ENCODE measurements at regions not wholly inside any gene's neighbourhood (a gene's known extent, or its start where the extent isn't known, plus 50 kb on each side); places are given as distances from the start of the nearest gene placed in this dataset.
"Not testable (repeated sequence)": the region's sequence is repeated elsewhere in the genome, so short reads cannot be mapped to it uniquely, and the experiment has no call there.

- DNase-seq (ENCODE audit: low read depth in 4 of 4, low spot score in 3 of 4) = no peak
Measured at GRCh38 chr11:90650153-90650552, 427.3 kb upstream of the CHORDC1 start.

DNA sequence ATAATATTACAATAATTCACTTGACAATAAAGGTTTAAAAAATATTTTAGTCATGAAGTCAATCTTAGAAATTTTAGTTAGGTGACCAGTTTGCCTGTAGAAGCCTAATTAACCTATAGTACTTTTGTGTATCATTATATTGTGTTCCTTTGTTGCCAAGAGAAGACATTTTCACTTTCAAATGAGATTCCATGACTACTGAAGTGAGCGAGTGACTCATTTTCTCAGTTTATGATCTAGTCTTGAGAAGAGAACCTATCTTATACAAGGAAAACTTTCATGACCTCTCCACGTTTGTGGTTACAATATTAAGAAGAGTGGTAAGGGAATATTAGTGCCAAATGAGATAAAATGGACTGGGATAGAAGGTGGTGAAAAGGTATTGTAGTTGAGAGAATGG, 423.9 kb upstream of the CHORDC1 start:
- DNase-seq (ENCODE audit: low read depth in 4 of 4, low spot score in 3 of 4) = no peak

DNA sequence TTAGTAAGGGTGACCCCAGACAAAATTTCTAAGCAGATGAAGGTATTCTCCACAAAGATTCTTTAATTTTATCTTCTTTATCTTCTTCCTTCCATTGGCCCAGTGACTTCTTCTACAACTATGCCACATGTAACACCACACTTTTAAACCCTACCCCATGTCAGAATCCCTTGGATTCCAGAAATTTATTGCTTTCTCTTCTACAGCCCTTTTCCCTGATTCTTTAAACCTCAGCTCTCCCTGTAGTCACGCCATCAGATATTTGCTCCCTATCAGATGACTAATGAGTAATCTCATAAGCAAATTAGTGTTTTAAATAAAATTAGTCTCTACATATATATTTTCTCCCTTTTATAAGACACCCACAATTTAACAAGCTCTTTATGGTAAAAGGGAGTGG, 423.4 kb upstream of the CHORDC1 start:
- no peak for DNase-seq (ENCODE audit: low read depth in 4 of 4, low spot score in 3 of 4)

- peak; percentile 12 to 31 (median 18) for DNase-seq (ENCODE audit: low read depth in 4 of 4, low spot score in 3 of 4)
Measured at GRCh38 chr11:90639461-90639993, 416.7 kb upstream of the CHORDC1 start.

DNA sequence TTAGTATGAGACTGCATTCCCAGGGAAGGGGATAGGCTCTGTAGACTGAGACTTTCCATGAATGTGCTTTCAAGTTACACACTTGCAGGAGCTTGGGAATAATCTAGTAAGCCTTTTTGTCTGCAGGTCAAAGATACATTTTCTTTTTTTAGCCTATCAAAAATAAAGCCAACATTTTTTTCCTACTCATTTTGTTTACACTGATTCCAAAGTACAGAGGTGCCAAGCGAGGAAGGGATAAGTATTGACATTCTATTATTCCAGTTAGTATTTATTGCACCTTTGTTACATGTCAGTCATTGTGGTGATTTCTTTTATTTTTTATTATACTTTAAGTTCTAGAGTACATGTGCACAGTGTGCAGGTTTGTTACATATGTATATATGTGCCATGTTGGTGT, 413.0 kb upstream of the CHORDC1 start:
- DNase-seq (ENCODE audit: low read depth in 4 of 4, low spot score in 3 of 4) = no peak

DNA sequence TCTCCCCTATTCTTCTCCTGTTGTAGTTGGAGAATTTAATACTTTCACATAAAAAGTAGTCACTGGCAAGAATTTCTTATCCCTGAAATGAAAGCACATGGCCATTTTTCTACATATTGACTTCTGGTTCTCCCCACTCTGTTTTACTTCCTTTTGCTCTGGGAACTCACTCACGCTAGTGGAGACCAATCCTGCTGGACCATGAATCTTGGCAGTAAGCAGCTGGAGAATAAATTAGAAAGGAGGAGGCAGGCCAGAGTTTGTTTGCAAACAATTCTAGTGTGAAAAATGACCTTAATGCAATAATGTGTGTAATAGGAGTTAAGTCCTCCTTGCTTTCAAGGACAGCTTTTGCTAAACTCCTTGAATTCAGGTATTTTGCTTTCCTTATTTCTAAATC, 412.3 kb upstream of the CHORDC1 start:
- DNase-seq (ENCODE audit: low read depth in 4 of 4, low spot score in 3 of 4) = peak in 1 of 4 donors; percentile 19

- no peak for DNase-seq (ENCODE audit: low read depth in 4 of 4, low spot score in 3 of 4)
Measured at GRCh38 chr11:90630176-90630575, 407.3 kb upstream of the CHORDC1 start.

GRCh38 chr11:90629229-90629806, 406.5 kb upstream of the CHORDC1 start:
- no peak for DNase-seq (ENCODE audit: low read depth in 4 of 4, low spot score in 3 of 4)

GRCh38 chr11:90614318-90614717, 391.5 kb upstream of the CHORDC1 start:
- no peak for DNase-seq (ENCODE audit: low read depth in 4 of 4, low spot score in 3 of 4)

DNA sequence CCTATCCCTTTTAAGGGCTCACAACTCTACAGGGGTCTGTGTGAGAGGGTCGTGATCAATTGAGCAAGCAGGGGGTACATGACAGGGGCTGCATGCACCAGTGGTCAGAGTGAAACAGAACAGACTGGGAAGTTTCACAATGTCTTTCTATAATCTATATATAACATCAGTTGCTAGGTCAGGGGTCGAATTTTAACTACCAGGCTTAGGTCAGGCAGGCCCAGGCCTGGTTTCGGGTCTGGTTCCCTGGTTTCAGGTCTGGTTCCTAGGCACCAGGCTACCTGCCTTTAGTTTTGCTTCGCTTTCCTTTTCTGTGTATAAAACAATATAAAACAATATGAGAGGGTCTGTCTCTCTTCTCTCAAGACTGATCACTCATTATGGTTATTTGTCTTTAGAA, 390.2 kb upstream of the CHORDC1 start:
- not testable (repeated sequence) for DNase-seq (ENCODE audit: low read depth in 4 of 4, low spot score in 3 of 4)

DNA sequence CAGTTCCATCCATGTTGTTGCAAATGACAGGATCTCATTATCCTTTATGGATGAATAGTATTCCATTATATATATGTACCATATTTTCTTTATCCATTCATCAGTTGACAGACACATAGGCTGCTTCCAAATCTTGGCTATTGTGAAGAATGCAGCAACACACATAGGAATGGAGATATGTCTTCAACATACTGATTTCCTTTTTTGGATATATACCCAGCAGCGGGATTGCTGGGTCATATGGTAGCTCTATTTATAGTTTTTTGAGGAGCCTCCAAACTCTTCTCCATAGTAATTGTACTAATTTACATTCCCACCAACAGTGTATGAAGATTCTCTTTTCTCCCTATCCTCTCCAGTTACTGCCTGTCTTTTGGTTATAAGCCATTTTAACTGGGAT, 383.9 kb upstream of the CHORDC1 start:
- no peak for DNase-seq (ENCODE audit: low read depth in 4 of 4, low spot score in 3 of 4)

DNA sequence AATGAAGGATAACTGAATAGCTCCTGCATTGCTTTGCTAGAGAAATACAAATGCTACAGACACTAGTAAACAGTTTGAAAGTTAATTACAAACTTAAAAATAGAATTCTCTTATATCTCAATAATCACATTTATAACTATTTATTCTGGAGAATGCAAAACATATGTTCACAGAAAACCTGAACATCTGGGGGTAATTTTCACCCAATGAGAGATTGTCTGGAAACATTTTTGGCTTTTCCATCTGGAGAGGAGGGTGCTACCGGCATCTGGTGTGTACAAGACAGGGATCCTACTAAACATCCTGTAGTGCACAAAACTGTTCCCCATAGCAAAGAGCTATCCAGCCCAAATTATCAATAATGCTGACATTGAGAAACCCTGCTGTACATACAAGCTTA, 378.4 kb upstream of the CHORDC1 start:
- no peak for DNase-seq (ENCODE audit: low read depth in 4 of 4, low spot score in 3 of 4)

- no peak for DNase-seq (ENCODE audit: low read depth in 4 of 4, low spot score in 3 of 4)
Measured at GRCh38 chr11:90594658-90595057, 371.8 kb upstream of the CHORDC1 start.

DNA sequence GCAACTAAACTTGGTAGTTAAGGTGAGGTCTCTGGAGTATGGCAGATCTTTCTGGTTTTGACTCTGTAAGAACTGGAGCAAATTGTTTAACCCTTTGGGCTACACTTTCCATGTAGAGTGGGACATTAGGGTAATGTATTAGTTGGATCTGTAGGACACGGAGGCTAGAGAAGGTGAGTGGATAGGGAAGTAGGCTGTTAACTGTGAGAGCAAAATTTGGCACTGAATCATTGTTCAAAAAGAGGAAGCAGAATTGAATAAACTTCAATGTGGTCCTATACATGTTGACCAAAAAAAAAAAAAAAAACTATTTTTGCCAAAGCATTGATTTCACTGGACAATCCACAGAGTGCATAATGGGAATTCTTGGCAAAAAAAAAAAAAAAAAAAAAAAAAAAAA, 370.2 kb upstream of the CHORDC1 start:
- DNase-seq (ENCODE audit: low read depth in 4 of 4, low spot score in 3 of 4) = no peak

DNA sequence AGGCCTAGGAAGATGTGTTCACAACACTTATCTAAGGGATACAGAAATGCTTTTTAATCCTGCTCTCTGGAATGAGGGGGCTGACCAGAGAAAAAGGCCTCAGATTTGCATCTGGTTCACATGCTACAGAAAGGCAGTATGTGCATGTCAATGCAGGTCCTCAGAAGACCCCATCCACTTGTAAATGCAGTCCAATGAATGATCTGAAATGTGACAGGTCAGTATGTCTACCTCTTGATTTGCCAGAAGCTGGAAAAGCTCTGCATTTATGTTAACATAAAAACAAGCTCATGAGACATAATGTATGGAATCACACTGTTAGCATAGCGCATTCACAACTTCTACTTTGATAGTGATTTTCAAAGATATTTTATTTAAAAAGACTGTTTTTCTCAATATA, 367.4 kb upstream of the CHORDC1 start:
- DNase-seq (ENCODE audit: low read depth in 4 of 4, low spot score in 3 of 4) = no peak

DNA sequence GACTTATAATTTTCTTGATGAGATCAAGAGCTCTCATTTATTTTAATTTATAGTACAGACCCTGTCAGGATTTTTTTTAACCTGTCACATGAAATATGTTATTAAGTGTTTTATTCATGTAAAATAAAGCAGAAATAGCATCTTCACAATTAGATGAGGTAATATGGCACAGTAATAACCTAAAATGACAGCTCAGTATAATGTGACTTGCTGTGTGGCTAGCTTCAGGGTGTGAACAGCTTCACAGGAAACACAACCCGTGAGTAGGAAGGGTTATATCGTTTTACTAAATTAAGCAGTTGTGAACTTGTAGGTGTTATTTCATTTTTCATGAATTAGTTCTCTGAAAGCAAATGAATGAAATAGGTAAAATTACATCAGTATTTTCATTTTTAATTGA, 366.9 kb upstream of the CHORDC1 start:
- no peak for DNase-seq (ENCODE audit: low read depth in 4 of 4, low spot score in 3 of 4)

GRCh38 chr11:90587896-90588295, 365.0 kb upstream of the CHORDC1 start:
- DNase-seq (ENCODE audit: low read depth in 4 of 4, low spot score in 3 of 4) = no peak

DNA sequence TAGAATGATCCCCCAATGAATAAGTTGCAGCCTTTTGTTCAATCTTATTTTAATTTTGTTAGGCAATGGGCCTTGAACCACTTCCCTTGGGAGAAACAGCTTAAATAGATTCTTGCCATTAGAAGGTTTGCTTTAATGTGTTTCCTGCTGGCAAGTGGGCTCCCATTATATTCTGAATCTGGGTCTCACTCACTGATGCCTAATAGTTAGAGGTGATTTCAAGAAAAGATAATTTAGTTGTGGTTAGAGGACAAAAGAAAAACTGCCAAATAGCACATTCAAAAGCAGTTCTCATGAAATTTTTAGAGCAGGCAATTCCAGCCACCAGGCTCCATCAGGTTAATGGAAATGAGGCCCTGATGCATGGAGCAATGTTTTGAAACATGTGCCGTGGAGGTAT, 362.6 kb upstream of the CHORDC1 start:
- no peak for DNase-seq (ENCODE audit: low read depth in 4 of 4, low spot score in 3 of 4)

DNA sequence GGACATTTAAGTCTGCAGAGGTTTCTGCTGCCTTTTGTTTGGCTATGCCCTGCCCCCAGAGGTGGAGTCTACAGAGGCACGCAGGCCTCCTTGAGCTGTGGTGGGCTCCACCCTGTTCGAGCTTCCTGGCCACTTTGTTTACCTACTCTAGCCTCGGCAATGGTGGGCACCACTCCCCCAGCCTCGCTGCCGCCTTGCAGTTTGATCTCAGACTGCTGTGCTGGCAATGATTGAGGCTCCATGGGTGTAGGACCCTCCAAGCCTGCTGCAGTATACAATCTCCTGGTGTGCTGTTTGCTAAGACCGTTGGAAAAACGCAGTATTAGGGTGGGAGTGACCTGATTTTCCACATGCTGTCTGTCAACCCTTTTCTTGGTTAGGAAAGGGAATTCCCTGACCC, 360.1 kb upstream of the CHORDC1 start:
- not testable (repeated sequence) for DNase-seq (ENCODE audit: low read depth in 4 of 4, low spot score in 3 of 4)

DNA sequence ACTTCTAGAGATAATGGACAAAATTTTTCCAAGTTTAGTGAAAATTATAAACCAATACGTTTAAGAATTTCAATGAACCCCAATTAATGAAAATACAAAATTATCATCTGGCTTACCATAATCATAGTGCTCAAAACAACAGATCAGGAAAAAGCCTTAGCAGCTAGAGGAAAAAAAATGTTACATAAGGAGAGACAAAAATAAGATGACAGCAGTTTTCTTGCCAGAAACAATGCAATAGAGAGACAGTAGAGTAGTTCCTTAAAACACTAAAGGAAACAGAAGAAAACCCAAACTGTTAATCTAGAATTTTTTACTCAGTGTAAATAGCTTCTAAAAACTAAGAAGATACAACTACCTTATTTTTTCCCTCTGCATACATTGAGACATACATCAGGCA, 341.7 kb upstream of the CHORDC1 start:
- DNase-seq (ENCODE audit: low read depth in 4 of 4, low spot score in 3 of 4) = no peak

- no peak for DNase-seq (ENCODE audit: low read depth in 4 of 4, low spot score in 3 of 4)
Measured at GRCh38 chr11:90558328-90558865, 335.5 kb upstream of the CHORDC1 start.

- DNase-seq (ENCODE audit: low read depth in 4 of 4, low spot score in 3 of 4) = no peak
Measured at GRCh38 chr11:90556606-90557005, 333.8 kb upstream of the CHORDC1 start.

- no peak for DNase-seq (ENCODE audit: low read depth in 4 of 4, low spot score in 3 of 4)
Measured at GRCh38 chr11:90556026-90556425, 333.2 kb upstream of the CHORDC1 start.
